CD4-positive, alpha-beta memory T cell (primary cell): ENCODE measurements at regions not wholly inside any gene's neighbourhood (a gene's known extent, or its start where the extent isn't known, plus 50 kb on each side); places are given as distances from the start of the nearest gene placed in this dataset.

Experiments
- CTCF ChIA-PET: fragments of 350-600 bp; sonication (Branson Sonifier 250); formaldehyde crosslinking; loops from one replicate; lab custom pipeline; 2021; ENCODE audit warnings: inconsistent platforms; ENCODE audit not compliant: partially characterized antibody; lab: Charles Lee
- POLR2A ChIA-PET: fragments of 350-600 bp; sonication (Branson Sonifier 250); formaldehyde crosslinking; loops from one replicate; lab custom pipeline; 2021; ENCODE audit not compliant: partially characterized antibody; lab: Charles Lee
- DNase-seq, 5 donors: peaks; one replicate each; pipeline versions ENCODE4 v3.0.0 to v3.0.0-alpha.2; 2020 to 2022; ENCODE audit warnings: mixed read lengths in 1 of 5
- H3K27ac ChIP-seq: one replicate; pipeline ENCODE4 v1.7.0; 2013; ENCODE audit warnings: low read depth, low read length
- H3K27me3 ChIP-seq: 2 replicates; pipeline ENCODE4 v1.7.0; 2013; ENCODE audit warnings: mild to moderate bottlenecking, low read length, moderate library complexity; ENCODE audit not compliant: insufficient read depth
- H3K36me3 ChIP-seq: 2 replicates; pipeline ENCODE4 v1.7.0; 2013; ENCODE audit warnings: mild to moderate bottlenecking, low read length, moderate library complexity; ENCODE audit not compliant: insufficient read depth
- H3K4me1 ChIP-seq: 2 replicates; pipeline ENCODE4 v1.7.0; 2013; ENCODE audit warnings: mild to moderate bottlenecking, low read length, moderate library complexity; ENCODE audit not compliant: insufficient read depth
- H3K4me3 ChIP-seq, 2 donors: one replicate each; pipeline ENCODE4 v1.7.0; 2013; ENCODE audit warnings: low read length in 2 of 2, mild to moderate bottlenecking in 1 of 2
- H3K9me3 ChIP-seq, 2 donors: one replicate each; pipeline ENCODE4 v1.7.0; 2013; ENCODE audit warnings: low read length in 2 of 2, control low read depth in 1 of 2; ENCODE audit not compliant: control insufficient read depth in 1 of 2
- H3K27ac Mint-ChIP-seq, 7 donors: one replicate each; pipeline ENCODE4 v1.8.0; 2020 to 2021; ENCODE audit warnings: mixed read lengths in 7 of 7, mild to moderate bottlenecking in 6 of 7, inconsistent platforms in 3 of 7, moderate library complexity in 3 of 7
- H3K27me3 Mint-ChIP-seq, 2 donors: one replicate each; pipeline ENCODE4 v1.8.0; 2020 to 2021; ENCODE audit warnings: mixed read lengths in 2 of 2
- H3K36me3 Mint-ChIP-seq, 2 donors: one replicate each; pipeline ENCODE4 v1.8.0; 2020 to 2021; ENCODE audit warnings: mixed read lengths in 2 of 2, inconsistent platforms in 1 of 2, mild to moderate bottlenecking in 1 of 2
- H3K4me1 Mint-ChIP-seq, 4 donors: one replicate each; pipeline ENCODE4 v1.8.0; 2020 to 2021; ENCODE audit warnings: mixed read lengths in 4 of 4, mild to moderate bottlenecking in 1 of 4
- H3K4me3 Mint-ChIP-seq, 8 donors: one replicate each; pipeline ENCODE4 v1.8.0; 2020 to 2021; ENCODE audit warnings: mixed read lengths in 8 of 8, mild to moderate bottlenecking in 7 of 8, moderate library complexity in 6 of 8, inconsistent platforms in 3 of 8
- H3K9me3 Mint-ChIP-seq, 8 donors: one replicate each; pipeline ENCODE4 v1.8.0; 2020 to 2021; ENCODE audit warnings: mixed read lengths in 8 of 8, mild to moderate bottlenecking in 5 of 8, inconsistent platforms in 3 of 8, moderate library complexity in 1 of 8
- intact Hi-C: fragments of 100-400 bp; cut with micrococcal nuclease; formaldehyde crosslinking; loops from one replicate; pipeline ENCODE4 v1.15.1; 2023

GRCh38 chr4:42344749-42345148, 52.5 kb upstream of the SHISA3 start:
- H3K4me1 ChIP-seq, result no peaks in the 10 kb centered on the region
- H3K27ac ChIP-seq, result no peak overlapping the region
- DNase-seq, result no peak
- POLR2A ChIA-PET, result no interaction called here
- no peaks in the 10 kb centered on the region for H3K36me3 Mint-ChIP-seq
- no peak overlapping the region for H3K4me3 Mint-ChIP-seq
- H3K9me3 Mint-ChIP-seq, result no peaks in the 10 kb centered on the region
- no peaks in the 10 kb centered on the region for H3K27me3 ChIP-seq
- no peak overlapping the region for H3K4me3 ChIP-seq
- H3K4me1 Mint-ChIP-seq, result no peaks in the 10 kb centered on the region
- H3K27me3 Mint-ChIP-seq, result peaks cover 2 to 4% of the 10 kb centered on the region in 2 donors
- H3K9me3 ChIP-seq, result no peaks in the 10 kb centered on the region
- intact Hi-C loops, result no loop called here
- CTCF ChIA-PET, result no interaction called here
- H3K36me3 ChIP-seq, result no peaks in the 10 kb centered on the region
- H3K27ac Mint-ChIP-seq, result no peak overlapping the region

GRCh38 chr4:42345962-42346544, 51.2 kb upstream of the SHISA3 start:
- H3K27ac Mint-ChIP-seq, result no peak overlapping the region
- ChIA-PET CTCF (no interaction called here), POLR2A (no interaction called here)
- no peaks in the 10 kb centered on the region for H3K36me3 Mint-ChIP-seq
- H3K27ac ChIP-seq, result no peak overlapping the region
- H3K4me3 Mint-ChIP-seq, result no peak overlapping the region
- H3K9me3 ChIP-seq, result no peaks in the 10 kb centered on the region
- H3K36me3 ChIP-seq, result no peaks in the 10 kb centered on the region
- no peak for DNase-seq
- peaks cover 1 to 2% of the 10 kb centered on the region in 2 donors for H3K27me3 Mint-ChIP-seq
- no peaks in the 10 kb centered on the region for H3K4me1 ChIP-seq
- no peaks in the 10 kb centered on the region for H3K9me3 Mint-ChIP-seq
- H3K4me1 Mint-ChIP-seq, result no peaks in the 10 kb centered on the region
- H3K27me3 ChIP-seq, result no peaks in the 10 kb centered on the region
- intact Hi-C loops, result no loop called here
- no peak overlapping the region for H3K4me3 ChIP-seq

DNA sequence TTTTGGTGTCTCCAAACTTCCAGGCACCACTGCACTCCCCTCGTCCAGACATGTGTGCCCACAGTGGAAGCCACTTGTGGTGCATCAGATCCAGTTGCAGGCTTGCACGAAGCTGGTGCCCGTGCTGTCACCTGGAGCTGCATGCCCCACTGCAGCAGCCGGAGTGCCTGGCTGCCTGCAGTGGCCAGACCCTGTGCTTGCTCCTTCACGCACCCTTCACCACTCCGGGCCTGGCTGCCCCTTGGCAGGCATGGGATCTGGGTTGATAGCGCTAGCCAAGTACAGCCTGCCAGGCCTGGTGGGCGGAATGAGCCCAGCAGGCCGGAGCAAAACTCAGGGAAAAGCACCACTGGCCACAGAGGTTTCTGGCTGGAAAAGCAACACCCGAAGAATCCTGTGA, 50.2 kb upstream of the SHISA3 start:
- H3K9me3 ChIP-seq, result no peaks in the 10 kb centered on the region
- H3K4me1 ChIP-seq, result no peaks in the 10 kb centered on the region
- no peak for DNase-seq
- CTCF ChIA-PET, result no interaction called here
- no peaks in the 10 kb centered on the region for H3K9me3 Mint-ChIP-seq
- intact Hi-C loops, result no loop called here
- H3K36me3 Mint-ChIP-seq, result no peaks in the 10 kb centered on the region
- H3K27ac ChIP-seq, result no peak overlapping the region
- POLR2A ChIA-PET, result no interaction called here
- H3K27me3 Mint-ChIP-seq, result peaks cover 1 to 2% of the 10 kb centered on the region in 2 donors
- no peaks in the 10 kb centered on the region for H3K36me3 ChIP-seq
- H3K27ac Mint-ChIP-seq, result no peak overlapping the region
- H3K4me3 ChIP-seq, result no peak overlapping the region
- H3K4me1 Mint-ChIP-seq, result no peaks in the 10 kb centered on the region
- H3K4me3 Mint-ChIP-seq, result no peak overlapping the region
- H3K27me3 ChIP-seq, result no peaks in the 10 kb centered on the region
